Right lobe of liver (tissue), 6 donors: ENCODE measurements at regions not wholly inside any gene's neighbourhood (a gene's known extent, or its start where the extent isn't known, plus 50 kb on each side); places are given as distances from the start of the nearest gene placed in this dataset.
"Not testable (repeated sequence)": the region's sequence is repeated elsewhere in the genome, so short reads cannot be mapped to it uniquely, and the experiment has no call there.

Source experiments
- ATAC-seq, 4 donors: fragments of 200-7000 bp; cut with Tn5 transposase; one replicate each; pipeline ENCODE4 v1.9.1; 2020; ENCODE audit warnings: mild to moderate bottlenecking in 4 of 4, moderate library complexity in 4 of 4
- DNase-seq, 3 donors: peaks; one replicate each; pipeline ENCODE4 v3.0.0-alpha.2; 2020
- H3K27ac ChIP-seq, 3 donors: fragments of 200-600 bp; one replicate each; pipeline ENCODE4 v1.8.0; 2022
- H3K27me3 ChIP-seq, 2 donors: fragments of 200-600 bp; one replicate each; pipeline ENCODE4 v1.8.0; 2022
- H3K36me3 ChIP-seq, 4 donors: fragments of 200-600 bp; sonication (generic) in 1 of 4; one replicate each; pipeline versions ENCODE4 v1.5.1 to v1.8.0; 2017 to 2022; ENCODE audit warnings: control low read depth in 1 of 4
- H3K4me1 ChIP-seq, 4 donors: fragments of 200-600 bp; sonication (generic) in 1 of 4; one replicate each; pipeline versions ENCODE4 v1.5.1 to v1.8.0; 2017 to 2022; ENCODE audit warnings: control low read depth in 1 of 4
- H3K4me3 ChIP-seq, 3 donors: fragments of 200-600 bp; one replicate each; pipeline ENCODE4 v1.8.0; 2022
- H3K9me3 ChIP-seq, 4 donors: fragments of 200-600 bp; sonication (generic) in 1 of 4; one replicate each; pipeline versions ENCODE4 v1.5.1 to v1.8.0; 2017 to 2022; ENCODE audit warnings: control low read depth in 1 of 4
- POLR2A ChIP-seq: fragments of 450-650 bp; IDR thresholded peaks from one replicate; pipeline ENCODE4 v1.6.1; 2017; ENCODE audit warnings: antibody characterized with exemption, mild to moderate bottlenecking
- WGBS: methylation state at CpG from one replicate; pipeline ENCODE4 v1.1.6; 2018; ENCODE audit warnings: low coverage, low lambda C conversion rate; ENCODE audit not compliant: insufficient coverage; ENCODE audit errors: missing lambda C conversion rate; 5-methylcytosine and 5-hydroxymethylcytosine counted together
- intact Hi-C, 2 donors: fragments of 100-400 bp; cut with DNase I; formaldehyde crosslinking; loops; one replicate each; pipeline versions ENCODE4 v1.11.2 to v1.14.1; 2022
- TF ChIP-seq, protein P1 (sequence below), 4 donors: fragments of 200-600 bp in 3 of 4; fragments of 450-650 bp in 1 of 4; IDR thresholded peaks; one replicate each; pipeline versions ENCODE4 v1.5.1 to v1.8.0; 2016 to 2022; ENCODE audit warnings: antibody characterized with exemption in 4 of 4, mild to moderate bottlenecking in 2 of 4
- donor health status: DM: no; HTN: yes; CAD: no.
- donor health status: DM: no; HTN: no; CAD: no.
- donor health status: DM: no; HTN: no; CAD: no.
- donor health status: DM: no; HTN: yes; CAD: no.
- donor health status: DM: no; HTN: yes; CAD: no.

DNA sequence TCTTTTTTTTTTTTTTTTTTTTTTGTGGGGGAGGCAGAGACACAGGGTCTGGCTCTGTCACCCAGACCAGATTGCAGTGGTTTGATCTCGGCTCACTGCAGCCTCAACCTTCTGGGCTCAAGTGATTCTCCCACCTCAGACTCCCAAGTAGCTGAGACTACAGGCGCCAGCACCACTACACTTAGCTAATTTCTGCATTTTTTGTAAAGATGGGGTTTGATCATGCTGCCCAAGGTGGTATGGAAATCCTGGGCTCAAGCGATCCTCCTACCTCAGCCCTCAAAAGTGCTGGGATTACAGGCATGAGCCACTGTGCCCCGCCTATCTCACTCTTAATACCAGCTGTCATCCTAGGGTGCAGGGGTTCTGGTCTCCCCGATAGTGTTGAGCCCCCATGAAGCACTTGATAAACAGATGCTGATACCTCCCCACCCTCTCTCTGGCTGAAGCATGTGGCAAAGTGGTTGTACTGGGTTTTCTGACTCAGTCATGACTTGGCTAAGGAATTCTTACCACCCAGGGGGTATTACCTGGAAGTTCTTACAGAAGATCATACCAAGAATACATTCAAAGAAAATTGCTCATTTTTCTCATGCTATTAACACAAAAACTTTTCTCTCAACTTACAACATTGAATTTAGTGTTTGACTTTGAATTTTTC is 110.2 kb upstream of the DAPK1 start:
- TF ChIP-seq, protein P1, sequence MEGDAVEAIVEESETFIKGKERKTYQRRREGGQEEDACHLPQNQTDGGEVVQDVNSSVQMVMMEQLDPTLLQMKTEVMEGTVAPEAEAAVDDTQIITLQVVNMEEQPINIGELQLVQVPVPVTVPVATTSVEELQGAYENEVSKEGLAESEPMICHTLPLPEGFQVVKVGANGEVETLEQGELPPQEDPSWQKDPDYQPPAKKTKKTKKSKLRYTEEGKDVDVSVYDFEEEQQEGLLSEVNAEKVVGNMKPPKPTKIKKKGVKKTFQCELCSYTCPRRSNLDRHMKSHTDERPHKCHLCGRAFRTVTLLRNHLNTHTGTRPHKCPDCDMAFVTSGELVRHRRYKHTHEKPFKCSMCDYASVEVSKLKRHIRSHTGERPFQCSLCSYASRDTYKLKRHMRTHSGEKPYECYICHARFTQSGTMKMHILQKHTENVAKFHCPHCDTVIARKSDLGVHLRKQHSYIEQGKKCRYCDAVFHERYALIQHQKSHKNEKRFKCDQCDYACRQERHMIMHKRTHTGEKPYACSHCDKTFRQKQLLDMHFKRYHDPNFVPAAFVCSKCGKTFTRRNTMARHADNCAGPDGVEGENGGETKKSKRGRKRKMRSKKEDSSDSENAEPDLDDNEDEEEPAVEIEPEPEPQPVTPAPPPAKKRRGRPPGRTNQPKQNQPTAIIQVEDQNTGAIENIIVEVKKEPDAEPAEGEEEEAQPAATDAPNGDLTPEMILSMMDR (IDR thresholded peaks at IDR 0.05): no peak
- TF ChIP-seq POLR2A: no peak
- Histone ChIP-seq H3K4me3 (no peak overlapping the region), H3K36me3 (no peaks in the 10 kb centered on the region), H3K4me1 (peaks cover 0 to 17% (median 6%) of the 10 kb centered on the region in 4 donors), H3K27me3 (no peaks in the 10 kb centered on the region), H3K9me3 (no peaks in the 10 kb centered on the region), H3K27ac (no peak overlapping the region)
- DNase-seq (no peak), ATAC-seq (no peak)
- 91% methylated on average over 4 of the region's 5 CpGs for WGBS
- intact Hi-C loops: no loop called here

DNA sequence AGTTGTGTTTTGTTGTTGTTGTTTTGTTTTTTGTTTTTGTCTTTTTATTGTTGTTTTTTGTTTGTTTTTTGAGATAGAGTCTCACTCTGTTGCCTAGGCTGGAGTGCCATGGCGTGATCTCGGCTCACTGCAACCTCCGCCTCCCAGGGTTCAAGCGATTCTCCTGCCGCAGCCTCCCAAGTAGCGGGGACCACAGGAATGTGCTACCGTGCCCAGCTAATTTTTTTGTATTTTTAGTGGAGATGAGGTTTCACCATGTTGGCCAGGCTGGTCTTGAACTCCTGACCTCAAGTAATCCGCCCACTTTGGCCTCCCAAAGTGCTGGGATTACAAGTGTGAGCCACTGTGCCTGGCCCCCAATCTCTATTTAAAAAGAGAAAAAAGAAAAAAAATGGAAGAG is 109.0 kb upstream of the DAPK1 start:
- intact Hi-C loops, H3K9me3 ChIP-seq, H3K4me3 ChIP-seq, DNase-seq, H3K27me3 ChIP-seq, H3K27ac ChIP-seq, ATAC-seq, H3K36me3 ChIP-seq: not testable (repeated sequence)
- peaks cover 0 to 17% (median 6%) of the 10 kb centered on the region in 4 donors for H3K4me1 ChIP-seq
- WGBS: 91% methylated on average over 6 of the region's 8 CpGs

DNA sequence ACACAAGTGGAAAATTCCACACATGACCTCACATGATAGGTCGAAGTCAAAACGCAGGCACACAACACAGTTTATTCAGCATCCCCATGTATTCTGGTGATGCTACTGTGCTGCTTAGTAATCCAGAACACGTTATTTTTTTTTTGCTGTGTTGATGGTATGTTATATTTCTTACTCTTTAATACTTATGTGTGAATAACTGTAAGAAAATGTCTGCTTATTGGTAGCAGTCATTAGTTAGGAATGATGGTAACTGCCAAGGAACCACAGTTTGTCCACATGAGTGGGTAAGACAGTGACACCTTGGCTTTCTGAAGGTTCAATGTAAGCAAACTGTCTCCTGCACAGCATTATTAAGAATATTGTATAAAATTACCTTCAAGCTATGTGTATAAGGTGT is 107.7 kb upstream of the DAPK1 start:
- H3K9me3 ChIP-seq: no peaks in the 10 kb centered on the region
- ATAC-seq (no peak), DNase-seq (no peak)
- H3K27ac ChIP-seq: no peak overlapping the region
- no peaks in the 10 kb centered on the region for H3K36me3 ChIP-seq
- peaks cover 0 to 12% (median 6%) of the 10 kb centered on the region in 4 donors for H3K4me1 ChIP-seq
- no peaks in the 10 kb centered on the region for H3K27me3 ChIP-seq
- TF ChIP-seq, protein P1 (IDR thresholded peaks at IDR 0.05): no peak
- no peak for TF ChIP-seq POLR2A
- intact Hi-C loops: loop anchor here in 1 of 2 donors (10.0 kb wide), 1 partner anchor 45 kb away; no protein-coding TSS in a partner anchor
- 70% methylated on average over 3 of the region's 3 CpGs for WGBS
- no peak overlapping the region for H3K4me3 ChIP-seq

DNA sequence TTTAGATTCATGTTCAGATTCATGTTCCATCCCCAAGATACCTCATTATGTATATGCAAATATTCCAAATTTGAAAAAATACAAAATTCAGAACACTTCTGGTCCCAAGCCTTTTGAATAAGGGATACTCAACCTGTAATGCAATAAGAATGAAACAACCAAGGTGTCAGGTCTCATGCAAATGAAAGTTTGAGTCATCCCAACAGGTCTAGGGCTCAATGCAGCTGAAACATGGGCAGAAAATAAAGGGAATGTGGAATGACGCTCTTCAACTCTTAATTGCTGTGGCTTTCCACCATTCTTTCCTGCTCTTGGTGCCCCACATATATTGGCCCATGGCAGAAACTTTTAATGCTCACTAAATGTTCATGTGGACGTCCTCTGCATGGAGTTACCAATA is 107.3 kb upstream of the DAPK1 start:
- no peaks in the 10 kb centered on the region for H3K27me3 ChIP-seq
- H3K27ac ChIP-seq: no peak overlapping the region
- H3K4me1 ChIP-seq: peaks cover 0 to 14% (median 7%) of the 10 kb centered on the region in 4 donors
- DNase-seq: no peak
- TF ChIP-seq POLR2A: no peak
- TF ChIP-seq, protein P1 (IDR thresholded peaks at IDR 0.05): no peak
- no peaks in the 10 kb centered on the region for H3K36me3 ChIP-seq
- 73% methylated on average over 2 of the region's 2 CpGs for WGBS
- H3K9me3 ChIP-seq: no peaks in the 10 kb centered on the region
- no peak for ATAC-seq
- intact Hi-C loops: loop anchor here in 1 of 2 donors (10.0 kb wide), 1 partner anchor 46 kb away; no protein-coding TSS in a partner anchor
- no peak overlapping the region for H3K4me3 ChIP-seq

DNA sequence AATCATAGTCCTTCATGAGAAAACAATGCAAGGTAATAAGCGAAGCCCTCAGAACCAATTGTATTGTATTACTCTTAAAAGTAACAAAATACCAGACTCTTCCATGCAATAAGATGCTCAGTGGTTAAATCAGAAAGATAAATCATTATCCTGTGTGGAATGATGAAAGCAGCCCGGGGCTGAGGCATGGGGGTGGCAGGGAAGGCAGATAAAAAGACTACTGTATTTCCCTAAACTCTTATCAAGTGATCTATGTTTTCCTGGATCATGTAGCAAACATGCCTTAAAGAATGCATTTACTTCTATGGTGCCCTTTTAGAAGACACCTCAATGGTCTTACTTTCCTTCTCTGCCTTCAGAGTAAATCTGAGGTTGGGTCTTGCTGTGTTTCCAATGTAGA is 105.6 kb upstream of the DAPK1 start:
- intact Hi-C loops: loop anchor here in 1 of 2 donors (10.0 kb wide), 1 partner anchor 47 kb away; no protein-coding TSS in a partner anchor
- Histone ChIP-seq H3K27me3 (no peaks in the 10 kb centered on the region), H3K27ac (no peak overlapping the region), H3K36me3 (no peaks in the 10 kb centered on the region), H3K4me3 (no peak overlapping the region), H3K4me1 (peaks cover 0 to 16% (median 3%) of the 10 kb centered on the region in 4 donors), H3K9me3 (no peaks in the 10 kb centered on the region)
- WGBS: 69% methylated on average over 2 of the region's 2 CpGs
- no peak for DNase-seq
- no peak for TF ChIP-seq POLR2A
- TF ChIP-seq, protein P1 (IDR thresholded peaks at IDR 0.05): no peak
- no peak for ATAC-seq
